NCI-H2196 (cell line): ENCODE measurements at regions not wholly inside any gene's neighbourhood (a gene's known extent, or its start where the extent isn't known, plus 50 kb on each side); places are given as distances from the start of the nearest gene placed in this dataset.

Source experiments
- DNase-seq: peaks from one replicate; lab custom pipeline; 2025; ENCODE audit not compliant: unreplicated experiment; lab: John Stamatoyannopoulos, UW

DNA sequence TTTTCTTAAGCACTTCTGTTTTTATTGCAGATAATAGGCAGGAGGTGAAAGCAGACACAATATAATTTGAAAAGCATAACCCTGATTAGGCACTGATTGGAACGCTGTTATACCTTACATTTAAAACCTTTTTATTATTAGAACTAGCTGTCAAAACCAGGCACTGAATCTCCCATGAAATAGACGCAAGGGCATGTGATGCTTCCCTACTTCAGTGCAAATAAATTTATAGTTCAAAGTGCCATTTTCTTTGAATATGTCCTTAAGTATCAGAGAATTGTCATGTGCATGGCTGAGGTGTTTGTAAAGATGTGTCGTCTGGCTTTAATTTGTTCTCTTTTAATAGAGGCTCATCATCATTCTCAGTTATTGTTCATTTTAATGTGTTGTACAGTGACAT, 386.0 kb downstream of the NR2F2 start:
- DNase-seq = no peak

- no peak for DNase-seq
Observed at GRCh38 chr15:96720251-96720650, 389.8 kb downstream of the NR2F2 start.

DNA sequence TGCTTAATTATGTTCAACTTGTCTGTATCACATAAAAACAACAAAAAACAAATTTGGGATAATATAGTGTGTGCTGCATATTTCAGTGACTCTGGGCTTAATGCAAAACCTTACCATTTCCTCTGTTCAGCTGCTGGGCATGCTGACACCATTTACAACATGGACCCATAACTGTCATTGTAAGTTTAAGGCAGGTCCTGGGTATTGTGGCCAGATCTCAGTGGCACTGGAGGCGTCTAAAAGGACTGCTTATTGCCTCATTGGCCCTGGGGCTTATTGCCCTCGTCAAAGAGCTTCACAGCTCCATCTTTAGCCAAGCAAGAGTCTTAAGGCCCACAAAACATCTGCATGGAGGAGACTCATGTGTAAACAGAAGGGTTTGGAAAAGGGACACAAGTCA, 390.2 kb downstream of the NR2F2 start:
- no peak for DNase-seq

DNA sequence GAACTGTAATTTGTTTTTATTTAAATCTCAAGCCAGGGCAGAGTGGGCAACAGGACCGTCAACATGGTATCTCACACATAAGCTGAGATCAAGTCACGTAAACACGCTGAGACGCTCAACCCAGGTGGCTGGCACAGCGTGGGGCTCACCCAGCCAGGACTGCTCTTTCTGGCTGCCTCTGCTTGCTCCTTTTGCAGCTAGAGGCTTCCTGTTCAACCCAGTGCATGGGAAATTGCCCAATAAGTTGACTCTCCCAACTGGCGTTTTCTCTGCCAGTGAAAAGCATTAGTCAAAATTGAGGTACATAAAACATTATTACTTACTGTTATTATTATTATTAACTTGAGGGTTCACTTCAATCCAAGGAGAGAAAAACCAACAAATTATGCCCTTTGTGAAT, 398.1 kb downstream of the NR2F2 start:
- DNase-seq = no peak

GRCh38 chr15:96732704-96733103, 402.2 kb downstream of the NR2F2 start:
- no peak for DNase-seq

GRCh38 chr15:96733721-96734120, 403.2 kb downstream of the NR2F2 start:
- no peak for DNase-seq

GRCh38 chr15:96735632-96736240, 405.2 kb downstream of the NR2F2 start:
- no peak for DNase-seq

DNA sequence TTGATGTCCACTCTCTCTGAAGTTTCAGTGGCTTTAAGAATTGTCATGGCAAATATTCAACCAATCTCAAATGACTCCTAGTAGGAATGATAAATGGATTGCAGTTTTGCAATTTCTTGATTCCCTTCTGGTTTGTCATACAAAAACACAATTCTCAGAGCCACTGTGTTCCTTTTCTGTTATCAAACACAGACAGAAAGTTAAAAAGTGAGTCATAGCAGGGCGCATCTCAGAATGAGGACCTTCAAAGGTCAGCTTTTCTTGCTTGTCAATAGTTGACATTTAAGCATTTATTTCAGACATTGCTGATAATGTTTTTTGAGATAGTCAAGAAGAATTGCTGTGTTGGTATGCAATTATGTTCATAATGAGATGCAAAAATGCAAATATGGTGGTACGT, 405.9 kb downstream of the NR2F2 start:
- no peak for DNase-seq

DNA sequence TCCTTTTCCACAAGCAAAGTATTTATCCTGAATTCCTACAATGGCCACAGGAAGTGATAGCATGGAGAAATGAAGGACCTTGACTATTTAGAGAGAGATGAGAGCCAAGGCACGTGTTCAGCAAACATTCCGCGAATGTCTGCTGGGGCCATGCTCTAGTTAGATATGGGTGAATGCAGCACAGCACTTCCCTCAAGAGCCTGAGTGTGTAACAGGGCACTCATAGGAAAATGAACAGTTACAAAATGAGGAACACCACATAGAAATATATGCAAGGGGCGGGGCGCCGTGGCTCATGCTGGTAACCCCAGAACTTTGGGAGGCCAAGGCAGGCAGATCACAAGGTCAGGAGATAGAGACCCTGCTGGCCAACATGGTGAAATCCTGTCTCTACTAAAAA, 406.9 kb downstream of the NR2F2 start:
- no peak for DNase-seq

DNA sequence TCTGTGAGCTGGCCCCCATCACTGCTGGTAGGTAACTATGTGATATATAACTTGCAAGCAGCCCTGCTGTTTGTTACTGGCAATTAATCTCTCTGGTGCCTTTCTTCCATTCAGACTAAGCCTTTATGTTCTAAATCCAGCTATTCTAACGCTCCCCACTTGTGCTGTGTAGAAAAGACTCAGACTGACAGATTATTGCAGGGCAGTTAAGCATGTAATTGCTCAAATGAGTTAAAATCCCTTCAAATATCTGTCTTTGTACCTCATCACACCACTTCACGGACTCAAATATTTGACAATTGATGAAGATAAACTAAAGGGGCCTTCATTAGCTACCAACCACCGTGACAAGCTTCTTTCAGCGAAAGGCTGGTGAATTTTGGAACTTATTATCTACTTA, 416.2 kb downstream of the NR2F2 start:
- no peak for DNase-seq

DNA sequence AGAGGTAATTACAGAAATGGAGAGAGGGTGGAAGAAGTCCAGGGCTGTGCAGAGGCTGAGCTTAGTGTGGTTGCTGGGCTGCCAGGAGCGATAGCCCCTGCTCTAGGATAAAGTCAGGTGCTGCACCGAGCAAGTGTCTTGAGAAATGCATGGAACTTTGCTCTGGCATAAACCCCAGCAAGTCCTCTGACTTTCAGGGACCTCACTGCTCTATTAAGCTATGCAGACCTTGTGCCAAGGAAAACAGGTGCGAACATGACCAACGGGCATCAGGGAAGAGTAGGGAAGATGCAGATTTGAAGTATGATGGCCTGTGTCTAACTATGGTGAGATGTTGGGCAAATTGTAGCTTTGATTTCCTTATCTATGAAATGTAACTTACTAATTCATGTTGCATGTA, 416.8 kb downstream of the NR2F2 start:
- DNase-seq = no peak

- no peak for DNase-seq
Observed at GRCh38 chr15:96750361-96750760, 419.9 kb downstream of the NR2F2 start.

DNA sequence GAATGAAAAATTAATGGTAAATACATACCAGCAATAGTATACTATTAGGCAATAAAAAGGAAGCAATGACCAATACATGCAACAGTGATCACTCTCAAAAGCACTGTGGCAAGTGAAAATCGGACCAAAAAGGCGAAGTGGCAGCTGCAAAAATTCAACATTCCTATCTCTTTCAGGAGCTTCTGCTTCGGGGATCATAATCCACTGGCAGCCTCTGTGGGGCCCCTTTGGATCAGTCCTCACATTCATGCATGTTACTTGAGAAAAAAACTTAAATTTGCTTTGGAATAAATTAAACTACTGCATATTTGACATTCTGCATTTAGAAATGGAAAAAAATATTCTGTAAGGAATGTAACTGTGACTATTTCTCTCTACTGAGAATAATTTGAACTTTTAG, 425.6 kb downstream of the NR2F2 start:
- no peak for DNase-seq

DNA sequence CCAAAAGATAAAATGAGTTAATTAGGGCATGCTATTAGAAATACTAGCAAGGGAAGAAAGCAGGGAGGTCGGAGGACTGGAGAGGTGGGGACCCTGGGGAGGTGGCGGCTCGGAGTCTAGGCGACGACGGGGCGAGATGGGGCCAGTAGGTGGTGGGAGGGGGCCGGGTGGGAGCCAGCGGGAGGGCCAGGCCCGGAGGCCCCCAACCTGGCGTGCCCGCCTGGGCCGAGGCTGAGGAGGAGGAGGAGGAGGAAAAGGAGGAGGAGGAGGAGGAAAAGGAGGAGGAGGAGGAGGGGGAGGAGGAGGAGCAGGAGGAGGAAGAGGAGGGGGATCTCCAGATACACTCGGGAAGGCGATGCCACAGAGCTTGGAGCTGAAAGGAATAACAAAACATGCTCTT, 426.2 kb downstream of the NR2F2 start:
- DNase-seq = no peak

GRCh38 chr15:96762566-96762965, 432.1 kb downstream of the NR2F2 start:
- DNase-seq = no peak

GRCh38 chr15:96764501-96764900, 434.0 kb downstream of the NR2F2 start:
- DNase-seq = no peak

DNA sequence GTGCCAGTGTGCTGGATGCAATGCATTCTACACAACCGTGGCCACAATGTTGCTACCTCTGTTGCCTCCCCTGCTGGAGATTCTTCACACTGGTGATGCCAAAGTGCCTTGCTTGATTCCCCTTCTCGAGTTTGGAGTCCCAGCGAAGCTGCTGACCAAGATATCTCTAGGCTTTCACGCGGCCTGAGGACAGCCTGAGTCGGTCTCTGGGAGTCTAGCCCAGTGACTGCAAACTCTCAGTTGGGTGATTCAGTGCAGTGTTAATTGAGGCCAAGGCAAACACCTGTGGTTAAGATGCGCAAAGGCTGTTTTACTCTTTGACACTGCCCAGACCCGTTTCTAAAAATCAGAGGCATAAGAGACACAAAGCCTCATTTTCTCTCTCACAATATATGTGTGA, 434.4 kb downstream of the NR2F2 start:
- DNase-seq = no peak

DNA sequence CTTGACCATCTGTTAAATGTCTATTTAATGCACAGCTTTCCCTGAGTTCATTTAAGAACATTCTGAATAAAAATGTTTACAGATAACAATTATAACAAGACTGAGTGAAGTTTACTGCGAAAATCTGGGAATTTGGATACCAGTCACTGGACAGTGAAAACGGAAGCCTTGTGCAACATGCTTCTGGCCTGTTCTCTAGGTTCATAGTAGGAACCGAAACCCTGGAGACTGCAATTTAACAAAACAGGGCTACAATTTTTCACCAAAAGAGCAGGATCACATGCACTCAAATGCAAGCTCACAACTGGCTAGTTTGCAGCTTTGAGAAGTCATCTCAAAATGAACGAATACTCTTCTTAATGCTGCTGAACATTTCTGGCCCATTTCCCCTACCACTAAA, 435.9 kb downstream of the NR2F2 start:
- DNase-seq = no peak

- DNase-seq = no peak
Observed at GRCh38 chr15:96767703-96768434, 437.4 kb downstream of the NR2F2 start.

DNA sequence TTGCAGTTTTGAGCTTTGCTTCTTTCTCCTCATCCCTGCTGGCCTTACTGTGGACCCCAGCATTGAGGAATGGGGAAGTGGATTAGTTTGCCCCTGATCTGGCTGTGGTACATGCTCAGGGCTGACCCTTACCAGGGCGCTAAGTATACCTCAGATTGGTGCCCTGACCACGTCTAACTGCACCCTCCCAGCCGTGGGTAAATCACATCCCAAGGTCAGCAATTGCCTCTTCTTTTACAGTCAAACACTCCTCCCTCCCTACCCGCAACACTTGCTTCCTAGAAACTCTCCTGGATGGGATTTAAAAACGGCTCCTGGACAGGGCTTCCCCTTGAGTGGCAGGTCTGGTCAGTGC, 437.9 kb downstream of the NR2F2 start:
- no peak for DNase-seq

- no peak for DNase-seq
Observed at GRCh38 chr15:96771035-96771434, 440.5 kb downstream of the NR2F2 start.

GRCh38 chr15:96774216-96774615, 443.7 kb downstream of the NR2F2 start:
- no peak for DNase-seq

- DNase-seq = no peak
Observed at GRCh38 chr15:96783746-96784145, 453.2 kb downstream of the NR2F2 start.
